H9 (cell line): ENCODE measurements at regions not wholly inside any gene's neighbourhood (a gene's known extent, or its start where the extent isn't known, plus 50 kb on each side); places are given as distances from the start of the nearest gene placed in this dataset.

Experiments
- DNase-seq: peaks from one replicate; pipeline ENCODE4 v3.0.0-alpha.2; 2017
- H2AFZ ChIP-seq: one replicate; pipeline ENCODE4 v1.6.1; 2013; ENCODE audit warnings: mild to moderate bottlenecking, low read length, control low read depth, moderate library complexity
- H2AK5ac ChIP-seq: 2 replicates; pipeline ENCODE4 v1.6.1; 2013; ENCODE audit warnings: low read length, control low read depth, mixed read lengths; ENCODE audit not compliant: insufficient read length
- H2BK120ac ChIP-seq: one replicate; pipeline ENCODE4 v1.6.1; 2013; ENCODE audit warnings: low read depth, mild to moderate bottlenecking, low read length, control low read depth, inconsistent platforms; ENCODE audit not compliant: poor library complexity, severe bottlenecking
- H2BK12ac ChIP-seq: 2 replicates; pipeline ENCODE4 v1.6.1; 2013; ENCODE audit warnings: low read length, control low read depth, mixed read lengths, low read depth; ENCODE audit not compliant: insufficient read length
- H2BK15ac ChIP-seq: 2 replicates; pipeline ENCODE4 v1.6.1; 2013; ENCODE audit warnings: low read depth, low read length, control low read depth
- H2BK20ac ChIP-seq: one replicate; pipeline ENCODE4 v1.6.1; 2013; ENCODE audit warnings: low read depth, mild to moderate bottlenecking, low read length, control low read depth, inconsistent platforms; ENCODE audit not compliant: poor library complexity, severe bottlenecking
- H2BK5ac ChIP-seq: 2 replicates; pipeline ENCODE4 v1.6.1; 2013; ENCODE audit warnings: low read length, control low read depth, mixed read lengths; ENCODE audit not compliant: insufficient read length
- H3K14ac ChIP-seq: 2 replicates; pipeline ENCODE4 v1.6.1; 2013; ENCODE audit warnings: low read length, control low read depth; ENCODE audit not compliant: insufficient read depth
- H3K18ac ChIP-seq: 2 replicates; pipeline ENCODE4 v1.6.1; 2013; ENCODE audit warnings: low read depth, mild to moderate bottlenecking, mixed read lengths, low read length, control low read depth; ENCODE audit not compliant: insufficient read length
- H3K23ac ChIP-seq: 2 replicates; pipeline ENCODE4 v1.6.1; 2013; ENCODE audit warnings: low read length, control low read depth, mixed read lengths, low read depth; ENCODE audit not compliant: insufficient read length
- H3K23me2 ChIP-seq: 2 replicates; pipeline ENCODE4 v1.6.1; 2013; ENCODE audit warnings: low read depth, mild to moderate bottlenecking, mixed read lengths, low read length, control low read depth; ENCODE audit not compliant: insufficient read length, poor library complexity, severe bottlenecking
- H3K27ac ChIP-seq: 2 replicates; pipeline ENCODE4 v1.5.1; 2013; ENCODE audit warnings: low read length, control low read depth, mixed read lengths, low read depth; ENCODE audit not compliant: insufficient read length
- H3K27me3 ChIP-seq: 2 replicates; pipeline ENCODE4 v1.6.1; 2013; ENCODE audit warnings: low read length, control low read depth, inconsistent platforms; ENCODE audit not compliant: insufficient read depth
- H3K4ac ChIP-seq: 2 replicates; pipeline ENCODE4 v1.6.1; 2013; ENCODE audit warnings: low read depth, mild to moderate bottlenecking, control low read depth, inconsistent platforms, low read length, moderate library complexity
- H3K4me1 ChIP-seq: 2 replicates; pipeline ENCODE4 v1.6.1; 2013; ENCODE audit warnings: low read length, control low read depth, inconsistent platforms; ENCODE audit not compliant: insufficient read depth
- H3K4me2 ChIP-seq: 2 replicates; pipeline ENCODE4 v1.6.1; 2013; ENCODE audit warnings: low read length, control low read depth, mixed read lengths; ENCODE audit not compliant: insufficient read length, insufficient read depth
- H3K56ac ChIP-seq: 2 replicates; pipeline ENCODE4 v1.6.1; 2013; ENCODE audit warnings: low read depth, mild to moderate bottlenecking, mixed read lengths, low read length, control low read depth; ENCODE audit not compliant: insufficient read length
- H3K79me1 ChIP-seq: 2 replicates; pipeline ENCODE4 v1.6.1; 2013; ENCODE audit warnings: low read depth, mild to moderate bottlenecking, moderate library complexity, low read length, control low read depth, inconsistent platforms; ENCODE audit not compliant: insufficient read depth, poor library complexity, severe bottlenecking
- H3K79me2 ChIP-seq: 2 replicates; pipeline ENCODE4 v1.6.1; 2013; ENCODE audit warnings: low read length, control low read depth, inconsistent platforms; ENCODE audit not compliant: insufficient read depth
- H3K9ac ChIP-seq: 2 replicates; pipeline ENCODE4 v1.6.1; 2013; ENCODE audit warnings: low read length, control low read depth, mixed read lengths; ENCODE audit not compliant: insufficient read length; ENCODE audit errors: extremely low read depth
- H3K9me3 ChIP-seq: one replicate; pipeline ENCODE4 v1.6.1; 2013; ENCODE audit warnings: low read depth, low read length, inconsistent platforms; ENCODE audit not compliant: control insufficient read depth
- H3T11ph ChIP-seq: one replicate; pipeline ENCODE4 v1.6.1; 2013; ENCODE audit warnings: mild to moderate bottlenecking, low read length, control low read depth, inconsistent platforms
- H4K20me1 ChIP-seq: one replicate; pipeline ENCODE4 v1.6.1; 2013; ENCODE audit not compliant: control insufficient read depth, insufficient read length, insufficient read depth
- H4K5ac ChIP-seq: 2 replicates; pipeline ENCODE4 v1.6.1; 2013; ENCODE audit warnings: low read depth, mild to moderate bottlenecking, mixed read lengths, low read length, control low read depth; ENCODE audit not compliant: insufficient read length
- H4K8ac ChIP-seq: replicated peaks from 2 replicates; pipeline ENCODE4 v1.6.1; 2013; ENCODE audit warnings: low read length, control low read depth, mixed read lengths, low read depth; ENCODE audit not compliant: insufficient read length
- H4K91ac ChIP-seq: 2 replicates; pipeline ENCODE4 v1.6.1; 2013; ENCODE audit warnings: low read depth, mild to moderate bottlenecking, moderate library complexity, mixed read lengths, low read length, control low read depth; ENCODE audit not compliant: insufficient read length
- H3K27ac Mint-ChIP-seq, 3 experiments: 2 replicates in 2 of 3; 3 replicates in 1 of 3; pipeline ENCODE4 v1.8.0; 2020 to 2021; ENCODE audit warnings: mixed read lengths in 3 of 3, mild to moderate bottlenecking in 1 of 3, moderate library complexity in 1 of 3
- H3K27me3 Mint-ChIP-seq: 2 replicates; pipeline ENCODE4 v1.8.0; 2021; ENCODE audit warnings: low read depth, mild to moderate bottlenecking, moderate library complexity, mixed read lengths
- H3K36me3 Mint-ChIP-seq, 3 experiments: 2 replicates in 2 of 3; 3 replicates in 1 of 3; pipeline ENCODE4 v1.8.0; 2020 to 2021; ENCODE audit warnings: low read depth in 3 of 3, mixed read lengths in 3 of 3; ENCODE audit not compliant: insufficient read depth in 1 of 3
- H3K4me1 Mint-ChIP-seq, 2 experiments: 2 replicates each; pipeline ENCODE4 v1.8.0; 2020; ENCODE audit warnings: mixed read lengths in 2 of 2
- H3K4me3 Mint-ChIP-seq, 2 experiments: 2 replicates in 1 of 2; 3 replicates in 1 of 2; pipeline ENCODE4 v1.8.0; 2020 to 2021; ENCODE audit warnings: mild to moderate bottlenecking in 2 of 2, mixed read lengths in 2 of 2, moderate library complexity in 1 of 2
- H3K9me3 Mint-ChIP-seq, 2 experiments: 2 replicates in 1 of 2; 3 replicates in 1 of 2; pipeline ENCODE4 v1.8.0; 2020; ENCODE audit warnings: mild to moderate bottlenecking in 2 of 2, mixed read lengths in 2 of 2, moderate library complexity in 1 of 2
- WGBS: extraction: QIAGEN DNeasy Blood & Tissue Kit; methylation state at CpG from one replicate; pipeline ENCODE4 v1.1.7; 2013; ENCODE audit warnings: missing lambda C conversion rate, low lambda C conversion rate, mixed read lengths; ENCODE audit not compliant: insufficient read length; ENCODE audit errors: extremely low coverage; 5-methylcytosine and 5-hydroxymethylcytosine counted together
- TF ChIP-seq, protein P1 (sequence below): fragments of 200-600 bp; sonication (generic); conservative IDR thresholded peaks from 3 replicates; pipeline ENCODE4 v1.8.0; 2021; ENCODE audit warnings: antibody characterized with exemption, mild to moderate bottlenecking

DNA sequence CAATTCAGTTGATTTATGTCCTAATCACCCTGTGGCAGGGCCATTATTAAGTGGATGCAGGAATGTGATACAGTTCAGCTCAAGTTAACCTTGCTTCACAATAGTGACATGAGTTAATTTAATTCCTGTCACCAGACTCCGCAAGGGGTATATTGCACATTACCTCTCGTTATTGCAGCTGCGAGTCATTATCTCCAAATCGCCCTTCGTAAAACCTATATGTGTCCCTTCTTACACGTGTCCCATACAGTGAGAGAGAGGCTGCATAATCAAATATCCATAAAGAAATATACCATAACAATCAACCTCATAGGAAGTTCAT is 369.9 kb upstream of the ANXA10 start:
- no peaks in the 10 kb centered on the region for H4K20me1 ChIP-seq
- no peaks in the 10 kb centered on the region for H3K4me1 ChIP-seq
- Mint-ChIP-seq H3K27me3 (no peaks in the 10 kb centered on the region), H3K36me3 (no peaks in the 10 kb centered on the region; a peak in 2 of 7 replicates), H3K4me1 (no peaks in the 10 kb centered on the region), H3K4me3 (no peak overlapping the region), H3K9me3 (peaks cover 0 to 2% of the 10 kb centered on the region in 2 experiments; a peak in 3 of 5 replicates), H3K27ac (0 out of 7 replicates have a peak overlapping the region, but pooled peaks of 1 of the 3 experiments have one; percentile 17)
- H4K5ac ChIP-seq = no peak overlapping the region
- H3K27ac ChIP-seq = no peak overlapping the region
- no peak overlapping the region for H3T11ph ChIP-seq
- no peak overlapping the region for H4K91ac ChIP-seq
- H3K23ac ChIP-seq = no peak overlapping the region
- no peak overlapping the region for H2BK12ac ChIP-seq
- H3K79me1 ChIP-seq = no peaks in the 10 kb centered on the region
- DNase-seq = no peak
- no peak overlapping the region for H3K9ac ChIP-seq
- H4K8ac ChIP-seq = no peak overlapping the region
- no peaks in the 10 kb centered on the region for H3K79me2 ChIP-seq
- H3K18ac ChIP-seq = no peak overlapping the region
- no peak overlapping the region for H2BK15ac ChIP-seq
- H3K9me3 ChIP-seq = no peaks in the 10 kb centered on the region
- H3K4ac ChIP-seq = no peak overlapping the region
- no peak overlapping the region for H2AFZ ChIP-seq
- H3K14ac ChIP-seq = no peak overlapping the region
- H3K23me2 ChIP-seq = no peaks in the 10 kb centered on the region
- H3K27me3 ChIP-seq = no peaks in the 10 kb centered on the region
- H2BK120ac ChIP-seq = no peak overlapping the region
- TF ChIP-seq, protein P1, sequence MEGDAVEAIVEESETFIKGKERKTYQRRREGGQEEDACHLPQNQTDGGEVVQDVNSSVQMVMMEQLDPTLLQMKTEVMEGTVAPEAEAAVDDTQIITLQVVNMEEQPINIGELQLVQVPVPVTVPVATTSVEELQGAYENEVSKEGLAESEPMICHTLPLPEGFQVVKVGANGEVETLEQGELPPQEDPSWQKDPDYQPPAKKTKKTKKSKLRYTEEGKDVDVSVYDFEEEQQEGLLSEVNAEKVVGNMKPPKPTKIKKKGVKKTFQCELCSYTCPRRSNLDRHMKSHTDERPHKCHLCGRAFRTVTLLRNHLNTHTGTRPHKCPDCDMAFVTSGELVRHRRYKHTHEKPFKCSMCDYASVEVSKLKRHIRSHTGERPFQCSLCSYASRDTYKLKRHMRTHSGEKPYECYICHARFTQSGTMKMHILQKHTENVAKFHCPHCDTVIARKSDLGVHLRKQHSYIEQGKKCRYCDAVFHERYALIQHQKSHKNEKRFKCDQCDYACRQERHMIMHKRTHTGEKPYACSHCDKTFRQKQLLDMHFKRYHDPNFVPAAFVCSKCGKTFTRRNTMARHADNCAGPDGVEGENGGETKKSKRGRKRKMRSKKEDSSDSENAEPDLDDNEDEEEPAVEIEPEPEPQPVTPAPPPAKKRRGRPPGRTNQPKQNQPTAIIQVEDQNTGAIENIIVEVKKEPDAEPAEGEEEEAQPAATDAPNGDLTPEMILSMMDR = no peak
- H3K4me2 ChIP-seq = no peak overlapping the region
- no CpG with 5 or more reads among the region's 6 CpGs for WGBS
- no peak overlapping the region for H2AK5ac ChIP-seq
- no peak overlapping the region for H2BK20ac ChIP-seq
- no peak overlapping the region for H2BK5ac ChIP-seq
- H3K56ac ChIP-seq = no peak overlapping the region
